ENCODE measurements at regions not wholly inside any gene's neighbourhood (a gene's known extent, or its start where the extent isn't known, plus 50 kb on each side); places are given as distances from the start of the nearest gene placed in this dataset.

DNA sequence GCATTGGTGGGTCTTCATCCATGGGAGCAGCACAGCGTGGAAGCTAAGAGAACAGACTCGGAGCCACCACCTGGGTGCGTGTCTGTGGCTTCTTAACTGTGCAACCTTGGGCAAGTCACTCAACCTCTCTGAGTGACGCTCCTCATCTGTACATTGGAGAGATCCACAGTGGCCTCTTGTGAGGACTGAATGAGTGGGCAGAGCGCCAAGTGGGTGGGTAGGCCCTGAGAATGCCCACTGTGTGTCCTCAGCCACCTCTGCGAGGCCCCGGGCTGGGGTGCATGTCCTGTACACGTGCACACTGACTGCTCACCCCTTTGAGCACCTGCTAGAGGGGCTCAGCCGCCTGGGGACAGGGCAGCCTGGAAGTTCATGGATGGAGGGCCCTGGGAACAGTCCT is 99.6 kb upstream of the PRR23E start:
- TF ChIP-seq, protein P1, sequence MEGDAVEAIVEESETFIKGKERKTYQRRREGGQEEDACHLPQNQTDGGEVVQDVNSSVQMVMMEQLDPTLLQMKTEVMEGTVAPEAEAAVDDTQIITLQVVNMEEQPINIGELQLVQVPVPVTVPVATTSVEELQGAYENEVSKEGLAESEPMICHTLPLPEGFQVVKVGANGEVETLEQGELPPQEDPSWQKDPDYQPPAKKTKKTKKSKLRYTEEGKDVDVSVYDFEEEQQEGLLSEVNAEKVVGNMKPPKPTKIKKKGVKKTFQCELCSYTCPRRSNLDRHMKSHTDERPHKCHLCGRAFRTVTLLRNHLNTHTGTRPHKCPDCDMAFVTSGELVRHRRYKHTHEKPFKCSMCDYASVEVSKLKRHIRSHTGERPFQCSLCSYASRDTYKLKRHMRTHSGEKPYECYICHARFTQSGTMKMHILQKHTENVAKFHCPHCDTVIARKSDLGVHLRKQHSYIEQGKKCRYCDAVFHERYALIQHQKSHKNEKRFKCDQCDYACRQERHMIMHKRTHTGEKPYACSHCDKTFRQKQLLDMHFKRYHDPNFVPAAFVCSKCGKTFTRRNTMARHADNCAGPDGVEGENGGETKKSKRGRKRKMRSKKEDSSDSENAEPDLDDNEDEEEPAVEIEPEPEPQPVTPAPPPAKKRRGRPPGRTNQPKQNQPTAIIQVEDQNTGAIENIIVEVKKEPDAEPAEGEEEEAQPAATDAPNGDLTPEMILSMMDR (IDR thresholded peaks at IDR 0.05; ENCODE audit: low read length, missing control alignments) = no peak
- no peak overlapping the region for H3K4me3 ChIP-seq (replicated peaks; ENCODE audit: low read depth, low read length)
- DNase-seq (ENCODE audit: low read depth) = no peak

DNA sequence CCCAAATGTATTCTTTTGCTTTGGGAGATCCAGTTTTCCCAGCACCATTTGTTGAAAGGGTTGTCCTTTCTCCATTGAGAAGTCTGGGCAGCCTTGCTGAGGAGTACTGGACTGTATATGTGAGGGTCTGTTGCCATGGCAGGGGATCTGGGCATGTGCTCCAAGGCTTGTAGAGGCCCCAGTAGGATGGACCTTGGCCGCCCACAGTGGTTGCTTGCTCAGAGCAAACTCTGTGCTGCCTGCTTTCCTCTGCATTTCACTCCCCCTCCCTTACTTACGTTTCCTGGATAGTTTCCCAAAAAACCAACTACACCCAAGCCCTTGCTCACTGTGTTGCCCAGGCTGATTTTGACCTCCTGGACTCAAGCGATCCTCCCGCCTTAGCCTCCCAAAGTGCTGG is 97.2 kb upstream of the PRR23E start:
- no peak overlapping the region for H3K4me3 ChIP-seq (replicated peaks; ENCODE audit: low read depth, low read length)
- no peak for DNase-seq (ENCODE audit: low read depth)
- TF ChIP-seq, protein P1 (IDR thresholded peaks at IDR 0.05; ENCODE audit: low read length, missing control alignments) = no peak

DNA sequence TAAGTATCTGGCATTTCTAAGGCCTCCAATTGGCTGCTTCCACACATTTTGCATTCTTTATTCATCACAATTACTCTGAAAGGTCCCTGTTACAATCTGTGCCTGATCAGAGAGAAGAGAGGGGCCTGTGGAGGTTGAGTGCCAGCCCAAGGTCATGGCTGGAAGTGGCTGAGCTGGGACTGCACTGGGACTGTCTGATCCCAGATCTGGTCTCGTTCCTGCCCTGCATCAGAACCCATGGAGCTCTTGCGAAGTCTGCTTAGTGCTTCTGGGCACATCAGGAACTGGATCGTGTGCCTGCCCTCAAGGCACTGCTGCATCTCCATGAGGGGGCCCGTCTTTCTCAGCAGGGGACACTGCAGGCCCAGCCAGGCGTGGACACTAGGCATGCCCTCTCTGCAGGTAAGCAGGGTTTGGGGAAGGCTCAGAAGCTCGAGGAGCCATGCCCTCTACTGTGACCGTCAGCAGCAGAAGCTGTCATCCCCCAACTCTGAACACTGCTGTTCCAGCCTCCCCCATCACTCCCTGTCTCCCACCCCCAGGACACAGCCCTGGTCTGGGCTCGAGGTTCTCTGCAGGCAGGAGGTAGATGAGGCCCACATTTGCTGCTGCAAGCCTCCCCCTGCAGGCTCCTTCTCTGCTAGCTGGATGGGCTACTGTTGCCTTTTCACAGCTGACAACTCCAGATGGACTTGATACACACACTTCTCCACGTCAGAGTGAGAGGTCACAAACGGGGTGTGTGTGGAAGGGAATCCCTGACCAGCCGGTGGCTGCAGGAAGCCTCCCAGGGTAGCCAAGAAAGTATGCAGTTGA is 96.5 kb upstream of the PRR23E start:
- no peak overlapping the region for H3K4me3 ChIP-seq (replicated peaks; ENCODE audit: low read depth, low read length)
- TF ChIP-seq, protein P1 (IDR thresholded peaks at IDR 0.05; ENCODE audit: low read length, missing control alignments) = no peak
- no peak for DNase-seq (ENCODE audit: low read depth)

DNA sequence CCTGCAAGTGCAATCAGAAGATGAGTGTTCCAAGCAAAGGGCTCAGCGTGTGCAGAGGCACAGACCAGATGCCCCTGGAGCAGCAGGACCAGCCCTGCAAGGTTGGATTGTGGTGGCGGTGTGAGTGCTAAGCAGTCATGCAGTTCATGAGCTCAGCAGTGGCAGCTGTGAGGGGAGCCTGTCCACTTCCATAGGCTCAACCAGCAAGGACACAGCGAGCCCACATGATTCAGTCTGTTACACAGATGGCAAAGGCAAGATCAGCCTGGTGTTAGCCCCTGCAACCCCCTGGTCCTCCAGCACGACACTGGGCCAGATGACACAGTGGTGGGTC is 95.9 kb upstream of the PRR23E start:
- TF ChIP-seq, protein P1 (IDR thresholded peaks at IDR 0.05; ENCODE audit: low read length, missing control alignments) = no peak
- no peak for DNase-seq (ENCODE audit: low read depth)
- no peak overlapping the region for H3K4me3 ChIP-seq (replicated peaks; ENCODE audit: low read depth, low read length)

DNA sequence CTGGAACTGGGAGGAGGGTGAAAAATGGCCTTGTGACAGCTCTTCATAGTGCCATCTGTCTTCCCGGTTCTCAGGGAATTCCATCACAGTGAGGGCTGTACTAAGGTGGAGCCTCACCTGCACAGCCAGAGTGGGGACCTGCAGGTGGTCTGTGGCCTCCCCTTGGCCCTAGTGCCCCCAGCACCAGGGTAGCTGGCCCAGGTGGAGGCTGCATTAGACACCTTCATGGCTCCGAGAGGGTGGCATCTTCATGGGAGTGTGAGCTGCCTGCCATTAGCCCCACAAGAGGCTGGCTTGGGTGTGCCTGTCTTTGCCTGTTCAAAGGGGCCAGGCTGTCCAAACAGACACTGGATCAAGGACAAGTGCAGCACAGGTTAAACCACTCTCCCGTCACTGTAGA is 95.5 kb upstream of the PRR23E start:
- TF ChIP-seq, protein P1 (IDR thresholded peaks at IDR 0.05; ENCODE audit: low read length, missing control alignments) = no peak
- no peak overlapping the region for H3K4me3 ChIP-seq (replicated peaks; ENCODE audit: low read depth, low read length)
- no peak for DNase-seq (ENCODE audit: low read depth)

DNA sequence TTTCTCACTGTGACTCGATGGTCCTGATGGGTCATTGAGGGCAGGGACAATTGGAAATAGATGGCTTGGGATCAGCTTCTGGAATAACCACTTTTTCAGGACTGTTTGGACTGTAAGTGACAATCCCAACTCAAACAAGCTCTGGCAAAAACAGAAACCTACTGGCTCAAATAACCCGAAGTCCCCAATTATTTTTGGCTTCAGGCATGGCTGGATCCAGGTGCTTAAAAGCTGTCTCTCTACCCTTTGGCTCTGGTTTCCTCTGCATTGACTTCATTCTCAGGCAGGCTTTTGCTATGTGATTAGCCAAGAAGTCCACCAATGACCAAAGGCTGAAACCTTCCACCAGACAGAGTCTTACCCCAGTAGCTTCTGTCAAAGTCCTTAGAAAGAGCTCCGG is 92.9 kb upstream of the PRR23E start:
- no peak overlapping the region for H3K4me3 ChIP-seq (replicated peaks; ENCODE audit: low read depth, low read length)
- TF ChIP-seq, protein P1 (IDR thresholded peaks at IDR 0.05; ENCODE audit: low read length, missing control alignments) = no peak
- no peak for DNase-seq (ENCODE audit: low read depth)

All from fibroblast of pulmonary artery (primary cell).